ENCODE measurements at regions not wholly inside any gene's neighbourhood (a gene's known extent, or its start where the extent isn't known, plus 50 kb on each side); places are given as distances from the start of the nearest gene placed in this dataset.

- no peak for DNase-seq
Measured at GRCh38 chr3:34837848-34838741, 801.2 kb upstream of the ARPP21 start.

GRCh38 chr3:34842706-34843480 is 796.4 kb upstream of the ARPP21 start:
- DNase-seq, result no peak

- DNase-seq, result no peak
Measured at GRCh38 chr3:34844323-34844620, 795.1 kb upstream of the ARPP21 start.

DNA sequence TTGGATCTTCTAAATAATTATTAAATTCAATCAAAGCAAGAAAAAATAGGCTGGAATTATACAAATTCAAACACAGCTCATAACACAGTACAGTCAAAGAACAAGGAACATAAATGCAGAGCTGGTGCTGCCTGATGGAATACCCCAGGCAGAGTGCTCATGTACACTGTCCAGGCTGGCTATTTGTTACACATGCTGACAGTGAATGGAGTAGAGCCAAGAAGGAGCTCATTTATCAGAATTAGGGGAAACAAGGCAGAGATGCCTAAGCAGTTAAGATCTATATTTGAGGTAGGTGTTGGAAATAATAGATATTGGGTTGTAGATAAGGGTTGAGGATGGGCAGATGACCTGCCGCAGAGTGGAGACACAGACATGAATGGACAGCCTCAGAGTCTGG is 788.2 kb upstream of the ARPP21 start:
- DNase-seq, result no peak

GRCh38 chr3:34852844-34853439 is 786.4 kb upstream of the ARPP21 start:
- no peak for DNase-seq

- DNase-seq, result peak; percentile 46
Measured at GRCh38 chr3:34856081-34856947, 783.0 kb upstream of the ARPP21 start.

GRCh38 chr3:34858067-34858660 is 781.2 kb upstream of the ARPP21 start:
- DNase-seq, result no peak

- DNase-seq, result peak; percentile 71
Measured at GRCh38 chr3:34859746-34860145, 779.6 kb upstream of the ARPP21 start.

DNA sequence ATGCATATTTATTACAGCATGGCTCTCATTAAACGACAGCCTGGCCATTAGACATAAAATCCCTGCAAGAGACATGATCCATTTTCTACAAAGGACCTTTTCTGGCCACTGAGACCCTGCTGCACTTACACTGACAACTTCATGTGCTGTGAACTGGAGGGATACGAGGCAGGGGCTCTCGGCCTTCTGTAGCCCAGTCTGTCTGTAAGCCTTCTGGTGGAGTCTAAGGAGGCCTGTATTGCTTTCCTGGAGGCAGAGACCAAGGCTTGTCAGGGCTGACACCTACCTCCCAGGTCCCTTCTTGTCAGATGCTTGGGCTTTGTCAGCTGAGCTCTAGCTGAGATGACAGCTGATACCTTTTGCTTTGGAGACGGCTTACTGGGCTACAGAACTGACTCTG is 776.9 kb upstream of the ARPP21 start:
- no peak for DNase-seq

- DNase-seq, result no peak
Measured at GRCh38 chr3:34863485-34863884, 775.8 kb upstream of the ARPP21 start.

GRCh38 chr3:34864011-34864410 is 775.3 kb upstream of the ARPP21 start:
- DNase-seq, result no peak

- DNase-seq, result no peak
Measured at GRCh38 chr3:34865346-34865745, 774.0 kb upstream of the ARPP21 start.

- no peak for DNase-seq
Measured at GRCh38 chr3:34868935-34869334, 770.4 kb upstream of the ARPP21 start.

DNA sequence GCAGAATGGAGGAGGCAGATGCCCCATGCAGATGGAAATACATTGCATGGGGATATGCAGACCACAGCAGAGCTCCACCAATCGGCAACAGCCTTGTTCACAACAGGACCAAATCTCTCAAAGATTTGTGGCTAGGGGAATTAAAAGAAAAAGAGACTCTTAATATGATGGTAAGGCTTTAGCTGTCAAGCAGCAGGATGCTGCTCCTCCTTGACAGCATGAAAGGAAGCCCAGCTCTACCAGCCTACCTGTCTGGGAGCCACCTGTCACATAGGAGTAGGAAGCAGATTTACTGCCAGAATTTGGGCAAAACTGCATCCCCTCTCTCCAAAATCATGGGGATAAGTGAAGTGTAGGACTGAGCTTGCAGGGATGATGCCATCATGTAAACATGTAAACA is 769.6 kb upstream of the ARPP21 start:
- no peak for DNase-seq

DNA sequence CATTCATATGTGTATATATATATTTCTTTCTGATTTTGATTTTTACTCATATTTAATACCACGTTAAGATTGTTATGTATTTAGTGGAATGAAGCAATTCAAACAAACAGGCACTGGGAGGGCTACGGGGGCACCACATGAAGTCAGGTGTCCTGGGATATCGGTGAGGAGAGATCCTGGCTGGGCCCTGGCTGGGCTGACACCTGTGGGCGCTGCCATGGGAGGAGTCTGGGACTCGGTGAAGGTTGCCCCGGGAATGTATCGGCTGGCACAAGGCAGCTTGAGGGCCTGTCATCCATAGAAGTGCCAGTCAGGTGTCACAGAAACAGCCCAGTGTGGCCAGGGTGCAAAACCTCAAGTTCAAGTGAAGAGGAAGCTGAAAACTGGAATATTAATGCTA is 766.9 kb upstream of the ARPP21 start:
- no peak for DNase-seq

GRCh38 chr3:34876997-34877396 is 762.3 kb upstream of the ARPP21 start:
- DNase-seq, result no peak

GRCh38 chr3:34878488-34878887 is 760.8 kb upstream of the ARPP21 start:
- no peak for DNase-seq

DNA sequence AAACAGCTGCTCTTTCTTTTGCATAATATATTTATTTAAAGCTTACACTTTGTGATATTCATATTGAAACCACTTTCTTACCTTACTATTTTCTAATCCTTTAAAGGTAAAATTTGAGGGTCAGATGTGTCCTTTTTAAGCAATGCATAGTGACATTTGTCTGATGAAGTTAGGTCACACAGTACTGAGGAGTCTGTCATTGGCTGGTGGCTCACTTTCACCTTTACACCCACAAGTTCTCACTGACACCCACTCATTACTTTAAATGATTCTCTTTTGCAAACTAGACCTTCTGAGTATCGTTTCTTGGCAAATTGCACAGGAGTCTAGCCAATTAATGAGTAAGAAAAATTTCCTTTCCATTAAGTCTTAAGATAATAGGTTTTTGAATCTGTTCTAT is 758.3 kb upstream of the ARPP21 start:
- DNase-seq, result no peak

- DNase-seq, result peak; percentile 4
Measured at GRCh38 chr3:34882764-34883163, 756.6 kb upstream of the ARPP21 start.

DNA sequence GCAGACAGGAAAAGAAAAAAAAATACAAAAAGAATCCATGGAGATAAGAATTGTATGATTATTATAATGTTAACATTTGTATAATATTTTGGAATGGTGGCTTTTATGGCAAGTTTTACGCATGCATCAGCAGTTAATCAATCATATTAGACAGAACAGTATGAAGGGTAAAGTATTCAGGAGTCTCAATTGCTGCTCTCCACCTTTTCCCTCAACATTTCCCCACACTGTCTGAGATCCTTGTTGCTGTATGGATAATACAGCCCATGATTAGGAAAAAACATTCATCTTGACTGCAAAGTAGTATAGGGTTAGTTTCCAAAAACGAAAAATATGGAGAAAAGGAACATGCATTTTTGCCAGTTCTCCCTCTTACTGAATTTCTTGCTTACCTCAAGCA is 755.3 kb upstream of the ARPP21 start:
- no peak for DNase-seq

- DNase-seq, result no peak
Measured at GRCh38 chr3:34886443-34886842, 752.9 kb upstream of the ARPP21 start.

DNA sequence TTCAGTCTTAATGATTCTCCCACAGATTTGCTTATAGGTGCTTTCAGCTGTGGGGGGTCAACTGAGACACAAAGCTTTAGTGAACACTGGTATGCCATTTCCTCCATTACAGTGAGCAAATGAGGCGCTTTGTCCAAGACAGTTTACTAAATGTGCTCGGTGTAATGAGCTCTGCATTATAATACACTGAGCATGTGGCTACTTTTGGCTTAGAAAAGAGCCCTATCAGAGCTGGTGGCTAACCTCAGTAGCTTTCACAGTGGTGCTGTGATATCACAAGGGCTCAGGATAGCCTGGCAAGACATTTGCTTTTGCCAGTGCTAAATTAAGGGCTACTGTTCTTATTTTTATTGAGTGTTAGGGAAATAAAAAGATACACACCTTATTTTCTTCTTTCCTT is 749.7 kb upstream of the ARPP21 start:
- DNase-seq, result no peak
